Neural crest cell (in vitro differentiated cells): ENCODE measurements at regions not wholly inside any gene's neighbourhood (a gene's known extent, or its start where the extent isn't known, plus 50 kb on each side); places are given as distances from the start of the nearest gene placed in this dataset.
"Not testable (repeated sequence)": the region's sequence is repeated elsewhere in the genome, so short reads cannot be mapped to it uniquely, and the experiment has no call there.

Source experiments
- DNase-seq: peaks from one replicate; pipeline ENCODE4 v3.0.0; 2021; ENCODE audit warnings: low read depth, mixed read lengths, low spot score
- H3K27ac Mint-ChIP-seq: one replicate; pipeline ENCODE4 v1.8.0; 2021; ENCODE audit warnings: mild to moderate bottlenecking, mixed read lengths; ENCODE audit not compliant: unreplicated experiment
- H3K27me3 Mint-ChIP-seq: 2 replicates; pipeline ENCODE4 v1.8.0; 2021; ENCODE audit warnings: low read depth, mild to moderate bottlenecking, mixed read lengths
- H3K36me3 Mint-ChIP-seq: 2 replicates; pipeline ENCODE4 v1.8.0; 2021; ENCODE audit warnings: low read depth, mild to moderate bottlenecking, mixed read lengths
- H3K4me1 Mint-ChIP-seq: 2 replicates; pipeline ENCODE4 v1.8.0; 2021; ENCODE audit warnings: mixed read lengths
- H3K4me3 Mint-ChIP-seq: one replicate; pipeline ENCODE4 v1.8.0; 2021; ENCODE audit warnings: mild to moderate bottlenecking, mixed read lengths
- H3K9me3 Mint-ChIP-seq: 2 replicates; pipeline ENCODE4 v1.8.0; 2021; ENCODE audit warnings: mixed read lengths
- CTCF ChIP-seq: fragments of 200-600 bp; sonication (generic); conservative IDR thresholded peaks from 2 replicates; pipeline ENCODE4 v1.5.0; 2021; ENCODE audit warnings: antibody characterized with exemption, mild to moderate bottlenecking

- Mint-ChIP-seq H3K36me3 (peaks cover 24% of the 10 kb centered on the region), H3K27ac (no peak overlapping the region), H3K4me3 (no peak overlapping the region), H3K9me3 (peaks cover 21% of the 10 kb centered on the region), H3K27me3 (no peaks in the 10 kb centered on the region), H3K4me1 (peaks cover 17% of the 10 kb centered on the region)
- TF ChIP-seq CTCF = no peak
- no peak for DNase-seq
Measured at GRCh38 chrX:138877746-138878145, 166.2 kb upstream of the FGF13 start.

- peaks cover 13% of the 10 kb centered on the region for H3K9me3 Mint-ChIP-seq
- no peak for TF ChIP-seq CTCF
- H3K27me3 Mint-ChIP-seq = no peaks in the 10 kb centered on the region
- no peak overlapping the region for H3K27ac Mint-ChIP-seq
- peaks cover 20% of the 10 kb centered on the region for H3K36me3 Mint-ChIP-seq
- peaks cover 35% of the 10 kb centered on the region for H3K4me1 Mint-ChIP-seq
- no peak for DNase-seq
- H3K4me3 Mint-ChIP-seq = no peak overlapping the region
Measured at GRCh38 chrX:138875472-138875871, 164.0 kb upstream of the FGF13 start.

- peaks cover 13% of the 10 kb centered on the region for H3K9me3 Mint-ChIP-seq
- H3K27ac Mint-ChIP-seq = no peak overlapping the region
- H3K4me3 Mint-ChIP-seq = no peak overlapping the region
- peaks cover 37% of the 10 kb centered on the region for H3K4me1 Mint-ChIP-seq
- H3K27me3 Mint-ChIP-seq = no peaks in the 10 kb centered on the region
- no peak for TF ChIP-seq CTCF
- H3K36me3 Mint-ChIP-seq = peaks cover 17% of the 10 kb centered on the region
- DNase-seq = no peak
Measured at GRCh38 chrX:138874271-138874935, 162.9 kb upstream of the FGF13 start.

GRCh38 chrX:138873640-138874039 lies 162.1 kb upstream of the FGF13 start:
- not testable (repeated sequence) for H3K27me3 Mint-ChIP-seq, H3K9me3 Mint-ChIP-seq, H3K27ac Mint-ChIP-seq, H3K4me3 Mint-ChIP-seq, DNase-seq
- H3K4me1 Mint-ChIP-seq = peaks cover 37% of the 10 kb centered on the region
- peaks cover 14% of the 10 kb centered on the region for H3K36me3 Mint-ChIP-seq

- H3K36me3 Mint-ChIP-seq = peaks cover 14% of the 10 kb centered on the region
- no peak for TF ChIP-seq CTCF
- no peak for DNase-seq
- H3K27ac Mint-ChIP-seq = peak overlapping the region; percentile 89
- peak overlapping the region; percentile 29 for H3K4me3 Mint-ChIP-seq
- H3K4me1 Mint-ChIP-seq = peaks cover 41% of the 10 kb centered on the region
- no peaks in the 10 kb centered on the region for H3K27me3 Mint-ChIP-seq
- H3K9me3 Mint-ChIP-seq = peaks cover 8% of the 10 kb centered on the region
Measured at GRCh38 chrX:138872537-138872936, 161.0 kb upstream of the FGF13 start.

GRCh38 chrX:138871739-138872138 lies 160.2 kb upstream of the FGF13 start:
- H3K36me3 Mint-ChIP-seq = peaks cover 16% of the 10 kb centered on the region
- no peaks in the 10 kb centered on the region for H3K27me3 Mint-ChIP-seq
- H3K9me3 Mint-ChIP-seq = peaks cover 8% of the 10 kb centered on the region
- H3K27ac Mint-ChIP-seq = peak overlapping the region; percentile 63
- DNase-seq = no peak
- no peak overlapping the region for H3K4me3 Mint-ChIP-seq
- TF ChIP-seq CTCF = no peak
- H3K4me1 Mint-ChIP-seq = peaks cover 44% of the 10 kb centered on the region
